ENCODE measurements at regions not wholly inside any gene's neighbourhood (a gene's known extent, or its start where the extent isn't known, plus 50 kb on each side); places are given as distances from the start of the nearest gene placed in this dataset.

GRCh38 chr13:26952551-26953143, 192.1 kb upstream of the GPR12 start:
- no peak overlapping the region for H3K4me3 ChIP-seq (ENCODE audit: control insufficient read depth in 1 of 2, extremely low read depth in 1 of 2, low read length in 1 of 2)

DNA sequence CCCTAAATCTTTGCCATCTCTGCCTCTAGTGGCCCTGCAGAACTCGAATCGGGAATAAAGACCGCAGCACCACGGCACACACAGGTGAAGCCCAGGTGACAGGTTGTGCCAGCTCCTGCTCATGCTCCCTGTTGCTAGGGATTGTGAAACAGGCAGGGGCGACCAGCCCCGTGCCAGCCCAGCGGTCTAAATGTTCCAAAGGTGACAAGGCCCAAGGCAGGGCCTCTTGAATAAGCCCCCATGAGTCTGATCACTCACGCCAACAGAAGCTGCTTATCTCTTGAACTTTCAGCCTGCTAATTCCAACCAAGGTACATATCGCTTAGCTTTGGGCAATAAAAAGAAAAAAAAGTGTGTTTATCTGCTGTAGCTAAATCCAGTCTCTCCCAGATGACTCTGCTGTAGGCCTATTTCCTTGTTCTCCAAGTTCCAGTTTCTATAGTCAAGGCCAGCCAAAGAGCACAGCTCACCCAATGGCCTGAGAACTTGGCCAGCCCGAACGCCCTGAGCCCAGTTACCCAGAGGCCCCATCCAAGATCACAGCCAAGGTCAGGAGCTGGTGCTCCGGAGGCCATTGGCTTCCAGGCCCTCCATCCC, 191.1 kb upstream of the GPR12 start:
- ATAC-seq (replicated peaks in 1 of 4) (no peak), DNase-seq (no peak)
- ChIA-PET CTCF (interaction anchor here in 1 of 2 donors (0.5 kb wide), 1 partner anchor 12 kb away, joined by 7 read pairs; no protein-coding TSS in a partner anchor), POLR2A (interaction anchor here in 1 of 2 donors (0.6 kb wide), 1 partner anchor 762 kb away, joined by 3 read pairs; no protein-coding TSS in a partner anchor)
- H3K27me3 ChIP-seq (replicated peaks in 1 of 2; ENCODE audit: control insufficient read depth in 2 of 2, extremely low read depth in 1 of 2, insufficient read depth in 2 of 2, low read length in 1 of 2): peaks cover 0 to 8% of the 10 kb centered on the region in 2 experiments
- Mint-ChIP-seq H3K4me3 (no peak overlapping the region), H3K4me1 (no peaks in the 10 kb centered on the region), H3K9me3 (no peaks in the 10 kb centered on the region), H3K36me3 (no peaks in the 10 kb centered on the region), H3K27me3 (peaks cover 0 to 4% of the 10 kb centered on the region in 2 donors), H3K27ac (no peak overlapping the region)
- H3K4me1 ChIP-seq (ENCODE audit: control insufficient read depth in 1 of 2, extremely low read depth in 1 of 2, insufficient read depth in 2 of 2, low read length in 2 of 2): no peaks in the 10 kb centered on the region
- H3K27ac ChIP-seq (ENCODE audit: low read length): no peak overlapping the region
- H3K36me3 ChIP-seq (ENCODE audit: control insufficient read depth in 2 of 2, extremely low read depth in 1 of 2, insufficient read depth in 1 of 2, low read length in 1 of 2): no peaks in the 10 kb centered on the region
- 81% methylated on average over 8 of the region's 12 CpGs for WGBS (ENCODE audit: insufficient coverage)
- H3K4me3 ChIP-seq (ENCODE audit: control insufficient read depth in 1 of 2, extremely low read depth in 1 of 2, low read length in 1 of 2): no peak overlapping the region
- H3K9me3 ChIP-seq: no peaks in the 10 kb centered on the region

More at GRCh38 chr13:26952551-26953143, 192.1 kb upstream of the GPR12 start:
- Histone ChIP-seq H3K27me3 (replicated peaks in 1 of 2; ENCODE audit: control insufficient read depth in 2 of 2, extremely low read depth in 1 of 2, insufficient read depth in 2 of 2, low read length in 1 of 2) (peaks cover 0 to 10% of the 10 kb centered on the region in 2 experiments), H3K27ac (ENCODE audit: low read length) (no peak overlapping the region), H3K9me3 (no peaks in the 10 kb centered on the region), H3K4me1 (ENCODE audit: control insufficient read depth in 1 of 2, extremely low read depth in 1 of 2, insufficient read depth in 2 of 2, low read length in 2 of 2) (no peaks in the 10 kb centered on the region), H3K36me3 (ENCODE audit: control insufficient read depth in 2 of 2, extremely low read depth in 1 of 2, insufficient read depth in 1 of 2, low read length in 1 of 2) (no peaks in the 10 kb centered on the region)
- ATAC-seq (replicated peaks in 1 of 4) (no peak), DNase-seq (no peak)
- CTCF ChIA-PET: no interaction called here
- H3K4me1 Mint-ChIP-seq: no peaks in the 10 kb centered on the region
- H3K27ac Mint-ChIP-seq: no peak overlapping the region
- H3K9me3 Mint-ChIP-seq: no peaks in the 10 kb centered on the region
- WGBS (ENCODE audit: insufficient coverage): 56% methylated on average over 9 of the region's 12 CpGs
- POLR2A ChIA-PET: no interaction called here
- H3K36me3 Mint-ChIP-seq: no peaks in the 10 kb centered on the region
- H3K27me3 Mint-ChIP-seq: peaks cover 2 to 4% of the 10 kb centered on the region in 2 donors
- H3K4me3 Mint-ChIP-seq: no peak overlapping the region

GRCh38 chr13:26950968-26951367, 190.4 kb upstream of the GPR12 start:
- CTCF ChIA-PET: interaction anchor here in 1 of 2 donors (0.6 to 0.7 kb wide), 2 partner anchors 411 to 950 kb away, joined by 3 to 7 read pairs; no protein-coding TSS in a partner anchor
- Mint-ChIP-seq H3K4me1 (no peaks in the 10 kb centered on the region), H3K27ac (no peak overlapping the region), H3K36me3 (no peaks in the 10 kb centered on the region), H3K27me3 (peaks cover 0 to 4% of the 10 kb centered on the region in 2 donors), H3K9me3 (no peaks in the 10 kb centered on the region), H3K4me3 (no peak overlapping the region)
- DNase-seq (no peak), ATAC-seq (replicated peaks in 1 of 4) (no peak)
- no peak overlapping the region for H3K27ac ChIP-seq (ENCODE audit: low read length)
- WGBS (ENCODE audit: insufficient coverage): 90% methylated on average over 13 of the region's 17 CpGs
- no peaks in the 10 kb centered on the region for H3K4me1 ChIP-seq (ENCODE audit: control insufficient read depth in 1 of 2, extremely low read depth in 1 of 2, insufficient read depth in 2 of 2, low read length in 2 of 2)
- H3K36me3 ChIP-seq (ENCODE audit: control insufficient read depth in 2 of 2, extremely low read depth in 1 of 2, insufficient read depth in 1 of 2, low read length in 1 of 2): no peaks in the 10 kb centered on the region
- peaks cover 0 to 8% of the 10 kb centered on the region in 2 experiments for H3K27me3 ChIP-seq (replicated peaks in 1 of 2; ENCODE audit: control insufficient read depth in 2 of 2, extremely low read depth in 1 of 2, insufficient read depth in 2 of 2, low read length in 1 of 2)
- no peaks in the 10 kb centered on the region for H3K9me3 ChIP-seq
- POLR2A ChIA-PET: no interaction called here
- H3K4me3 ChIP-seq (ENCODE audit: control insufficient read depth in 1 of 2, extremely low read depth in 1 of 2, low read length in 1 of 2): no peak overlapping the region

GRCh38 chr13:26950546-26950945, 190.0 kb upstream of the GPR12 start:
- no peaks in the 10 kb centered on the region for H3K4me1 Mint-ChIP-seq
- no peak overlapping the region for H3K27ac Mint-ChIP-seq
- 96% methylated on average over 5 of the region's 10 CpGs for WGBS (ENCODE audit: insufficient coverage)
- H3K9me3 Mint-ChIP-seq: no peaks in the 10 kb centered on the region
- CTCF ChIA-PET: interaction anchor here in 1 of 2 donors (0.6 to 0.7 kb wide), 2 partner anchors 411 to 950 kb away, joined by 3 to 7 read pairs; no protein-coding TSS in a partner anchor
- no peak overlapping the region for H3K4me3 ChIP-seq (ENCODE audit: control insufficient read depth in 1 of 2, extremely low read depth in 1 of 2, low read length in 1 of 2)
- H3K36me3 Mint-ChIP-seq: no peaks in the 10 kb centered on the region
- POLR2A ChIA-PET: no interaction called here
- no peak overlapping the region for H3K27ac ChIP-seq (ENCODE audit: low read length)
- H3K27me3 Mint-ChIP-seq: peaks cover 0 to 4% of the 10 kb centered on the region in 2 donors
- ATAC-seq (replicated peaks in 1 of 4) (no peak), DNase-seq (no peak)
- H3K9me3 ChIP-seq: no peaks in the 10 kb centered on the region
- no peaks in the 10 kb centered on the region for H3K4me1 ChIP-seq (ENCODE audit: control insufficient read depth in 1 of 2, extremely low read depth in 1 of 2, insufficient read depth in 2 of 2, low read length in 2 of 2)
- H3K36me3 ChIP-seq (ENCODE audit: control insufficient read depth in 2 of 2, extremely low read depth in 1 of 2, insufficient read depth in 1 of 2, low read length in 1 of 2): no peaks in the 10 kb centered on the region
- H3K4me3 Mint-ChIP-seq: no peak overlapping the region
- H3K27me3 ChIP-seq (replicated peaks in 1 of 2; ENCODE audit: control insufficient read depth in 2 of 2, extremely low read depth in 1 of 2, insufficient read depth in 2 of 2, low read length in 1 of 2): peaks cover 0 to 8% of the 10 kb centered on the region in 2 experiments

GRCh38 chr13:26949701-26950502, 189.3 kb upstream of the GPR12 start:
- no peaks in the 10 kb centered on the region for H3K27me3 Mint-ChIP-seq
- no peak overlapping the region for H3K27ac ChIP-seq (ENCODE audit: low read length)
- WGBS (ENCODE audit: insufficient coverage): 82% methylated on average over 5 of the region's 14 CpGs
- no peaks in the 10 kb centered on the region for H3K36me3 ChIP-seq (ENCODE audit: control insufficient read depth in 2 of 2, extremely low read depth in 1 of 2, insufficient read depth in 1 of 2, low read length in 1 of 2)
- no peaks in the 10 kb centered on the region for H3K36me3 Mint-ChIP-seq
- H3K27me3 ChIP-seq (replicated peaks in 1 of 2; ENCODE audit: control insufficient read depth in 2 of 2, extremely low read depth in 1 of 2, insufficient read depth in 2 of 2, low read length in 1 of 2): peaks cover 0 to 8% of the 10 kb centered on the region in 2 experiments
- H3K4me1 ChIP-seq (ENCODE audit: control insufficient read depth in 1 of 2, extremely low read depth in 1 of 2, insufficient read depth in 2 of 2, low read length in 2 of 2): no peaks in the 10 kb centered on the region
- no peaks in the 10 kb centered on the region for H3K9me3 ChIP-seq
- ChIA-PET CTCF (interaction anchor here in 1 of 2 donors (0.7 kb wide), 1 partner anchor 951 kb away, joined by 7 read pairs; no protein-coding TSS in a partner anchor), POLR2A (no interaction called here)
- no peak overlapping the region for H3K4me3 Mint-ChIP-seq
- no peaks in the 10 kb centered on the region for H3K4me1 Mint-ChIP-seq
- H3K9me3 Mint-ChIP-seq: no peaks in the 10 kb centered on the region
- no peak overlapping the region for H3K4me3 ChIP-seq (ENCODE audit: control insufficient read depth in 1 of 2, extremely low read depth in 1 of 2, low read length in 1 of 2)
- ATAC-seq (replicated peaks in 1 of 4): no peak
- no peak overlapping the region for H3K27ac Mint-ChIP-seq
- no peak for DNase-seq

- no peaks in the 10 kb centered on the region for H3K9me3 ChIP-seq
- H3K4me1 ChIP-seq (ENCODE audit: control insufficient read depth in 1 of 2, extremely low read depth in 1 of 2, insufficient read depth in 2 of 2, low read length in 2 of 2): no peaks in the 10 kb centered on the region
- Mint-ChIP-seq H3K36me3 (no peaks in the 10 kb centered on the region), H3K27me3 (no peaks in the 10 kb centered on the region), H3K4me1 (no peaks in the 10 kb centered on the region), H3K27ac (no peak overlapping the region), H3K4me3 (no peak overlapping the region), H3K9me3 (no peaks in the 10 kb centered on the region)
- no peaks in the 10 kb centered on the region for H3K36me3 ChIP-seq (ENCODE audit: control insufficient read depth in 2 of 2, extremely low read depth in 1 of 2, insufficient read depth in 1 of 2, low read length in 1 of 2)
- WGBS (ENCODE audit: insufficient coverage): 80% methylated on average over 2 of the region's 4 CpGs
- H3K27me3 ChIP-seq (replicated peaks in 1 of 2; ENCODE audit: control insufficient read depth in 2 of 2, extremely low read depth in 1 of 2, insufficient read depth in 2 of 2, low read length in 1 of 2): peaks cover 0 to 4% of the 10 kb centered on the region in 2 experiments
- POLR2A ChIA-PET: no interaction called here
- no peak overlapping the region for H3K27ac ChIP-seq (ENCODE audit: low read length)
- ATAC-seq (replicated peaks in 1 of 4) (no peak), DNase-seq (no peak)
- CTCF ChIA-PET: no interaction called here
- no peak overlapping the region for H3K4me3 ChIP-seq (ENCODE audit: control insufficient read depth in 1 of 2, extremely low read depth in 1 of 2, low read length in 1 of 2)
These were observed 187.8 kb upstream of the GPR12 start for GRCh38 chr13:26948353-26948752.
